Germinal center (tissue), 1 donor: ENCODE measurements at regions not wholly inside any gene's neighbourhood (a gene's known extent, or its start where the extent isn't known, plus 50 kb on each side); places are given as distances from the start of the nearest gene placed in this dataset.

Source experiments
- DNase-seq: peaks from one replicate; pipeline ENCODE4 v3.0.0; 2012; ENCODE audit warnings: mixed read lengths, low spot score

DNA sequence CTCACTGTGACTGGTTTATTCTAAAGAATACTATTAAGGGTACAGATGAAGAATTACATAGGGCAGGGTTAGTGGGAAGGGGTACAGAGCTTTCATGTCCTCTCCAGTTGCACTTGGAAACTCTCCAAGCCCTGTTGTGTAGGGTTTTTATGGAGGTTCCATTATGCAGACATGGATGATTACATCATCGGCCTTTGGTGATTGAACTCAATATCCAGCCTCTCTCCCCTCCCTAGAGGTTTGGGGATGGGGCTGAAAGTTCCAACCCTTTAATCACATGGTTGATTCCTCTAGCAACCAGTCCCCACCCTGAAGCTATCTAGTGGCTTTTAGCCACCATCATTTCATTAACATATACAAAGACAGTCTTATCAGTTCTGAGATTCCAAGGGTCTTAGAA is 472.6 kb downstream of the BUD13 start:
- no peak for DNase-seq

- no peak for DNase-seq
Observed at GRCh38 chr11:116294630-116295029, 478.2 kb downstream of the BUD13 start.

DNA sequence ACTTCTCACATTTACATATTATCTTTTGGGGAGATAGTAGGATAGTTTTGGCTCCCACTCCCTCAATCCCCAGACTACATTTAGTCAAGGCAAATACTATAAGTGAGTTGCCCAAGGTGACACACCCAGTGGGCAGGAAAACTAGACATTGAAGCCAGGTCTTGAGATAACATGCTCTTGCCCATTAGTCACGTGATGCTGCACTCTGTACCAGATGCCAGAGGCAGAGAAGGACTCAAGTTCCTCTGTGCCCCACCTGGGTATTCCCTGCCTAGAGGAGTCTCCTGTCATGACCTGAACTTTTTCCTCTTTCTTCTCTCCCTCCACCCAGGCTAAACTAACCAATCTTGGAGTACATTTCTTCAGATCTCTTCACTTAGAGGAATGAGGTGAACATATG is 484.9 kb downstream of the BUD13 start:
- no peak for DNase-seq

DNA sequence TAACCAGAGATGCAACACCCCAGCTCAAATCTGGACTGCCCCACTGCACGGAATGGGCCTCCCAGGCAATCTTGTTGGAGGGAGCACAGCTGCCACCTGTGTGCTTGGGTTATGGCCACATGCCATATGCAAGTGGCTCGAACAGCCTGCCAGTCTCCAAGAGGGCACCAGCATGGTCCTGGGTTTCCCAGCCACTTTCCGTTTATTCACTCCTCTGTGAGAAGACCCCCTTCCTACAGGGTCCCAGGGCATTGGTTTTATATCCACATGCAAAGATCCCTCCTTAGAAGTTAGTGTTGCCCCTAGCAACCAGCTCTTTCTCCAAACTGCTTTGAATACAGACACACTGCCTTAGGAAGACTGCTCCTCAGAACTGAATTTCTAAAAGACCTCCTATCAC is 487.8 kb downstream of the BUD13 start:
- no peak for DNase-seq

- no peak for DNase-seq
Observed at GRCh38 chr11:116283300-116283699, 489.5 kb downstream of the BUD13 start.

GRCh38 chr11:116282481-116282880 is 490.3 kb downstream of the BUD13 start:
- no peak for DNase-seq

DNA sequence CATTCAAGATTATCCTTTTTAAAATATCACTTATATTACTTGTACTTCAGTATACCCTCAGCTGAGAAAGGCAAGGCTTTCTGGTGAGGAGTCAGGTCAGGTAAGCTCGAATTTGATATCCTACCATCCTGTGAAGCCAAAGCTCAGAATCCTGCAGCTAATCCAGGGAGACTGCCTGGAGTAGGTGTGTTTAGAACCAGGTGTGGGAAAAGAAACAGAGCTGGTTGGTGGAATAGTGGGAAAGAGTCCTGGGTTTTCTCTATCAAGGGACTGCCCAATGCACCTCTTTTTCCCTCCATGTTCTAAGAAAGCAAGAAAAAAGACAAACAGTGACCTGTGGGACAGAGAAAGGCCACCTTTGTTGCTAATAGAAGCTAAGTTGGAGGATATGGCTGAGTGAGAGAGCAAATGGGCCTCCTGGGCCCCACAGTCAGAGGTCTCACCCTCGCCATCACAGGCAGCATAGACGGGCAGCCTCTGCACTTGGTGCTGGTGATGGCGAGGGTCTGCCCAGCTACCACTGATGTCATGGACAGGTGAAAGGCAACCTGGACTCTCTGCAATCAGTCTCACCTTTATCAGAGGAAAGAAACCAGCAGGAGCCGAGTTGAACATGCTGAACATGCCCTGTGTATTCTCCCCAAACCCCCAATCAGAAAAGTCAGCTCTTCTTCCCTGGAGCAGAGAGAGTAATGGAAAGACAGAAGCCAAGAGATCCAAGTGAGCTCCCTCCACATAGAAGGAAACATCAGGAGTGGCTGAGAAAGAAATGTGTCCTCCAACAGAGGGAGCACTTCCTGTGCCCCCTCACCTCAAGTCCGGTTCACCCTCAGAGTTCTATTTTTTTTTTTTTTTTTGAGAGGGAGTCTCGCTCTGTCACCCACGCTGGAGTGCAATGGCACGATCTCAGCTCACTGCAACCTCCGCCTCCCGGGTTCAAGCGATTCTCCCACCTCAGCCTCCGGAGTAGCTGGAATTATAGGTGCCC is 491.3 kb downstream of the BUD13 start:
- no peak for DNase-seq

- DNase-seq: no peak
Observed at GRCh38 chr11:116279511-116279910, 493.3 kb downstream of the BUD13 start.

DNA sequence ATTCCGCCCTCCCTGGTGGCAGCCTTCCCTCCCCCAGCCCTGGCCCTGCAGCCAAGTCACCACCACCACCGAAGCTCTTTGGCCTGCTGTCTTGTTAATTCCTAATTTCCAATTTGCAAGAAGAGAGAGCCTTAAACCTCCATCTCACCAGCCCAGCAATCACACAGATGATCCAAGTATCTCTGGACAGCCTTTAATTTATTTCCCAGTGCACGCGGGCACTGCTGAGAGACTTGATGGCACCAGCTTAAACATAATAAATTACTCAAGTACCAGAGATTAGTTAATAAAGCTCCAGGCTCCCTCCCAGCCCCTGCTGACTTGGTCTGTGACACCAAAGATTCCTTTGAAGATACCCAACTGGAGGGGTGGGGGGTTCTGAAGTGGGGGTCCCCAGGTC is 494.7 kb downstream of the BUD13 start:
- DNase-seq: no peak

GRCh38 chr11:116276051-116277044 is 496.4 kb downstream of the BUD13 start:
- DNase-seq: peak; percentile 64

GRCh38 chr11:116275635-116276034 is 497.2 kb downstream of the BUD13 start:
- no peak for DNase-seq

DNA sequence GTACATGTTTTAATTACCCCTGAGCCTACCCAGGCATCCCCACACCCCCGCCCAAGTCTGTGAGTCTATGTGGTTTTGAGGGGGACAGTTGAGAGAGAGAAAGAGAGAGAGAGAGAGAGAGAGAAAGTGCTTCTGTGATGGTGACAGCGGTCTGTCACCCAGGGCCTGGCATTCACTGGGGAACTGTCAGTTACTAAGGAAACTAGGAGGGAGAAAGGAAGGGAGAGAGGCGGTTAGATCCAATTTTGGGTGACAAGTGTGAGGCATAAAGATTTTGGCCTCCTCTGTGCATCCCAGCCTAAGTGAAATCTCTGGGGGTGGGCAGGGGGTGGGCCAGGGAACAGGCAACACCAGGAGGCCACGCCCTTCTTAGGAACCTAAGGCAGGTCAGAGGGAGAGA is 498.3 kb downstream of the BUD13 start:
- no peak for DNase-seq

DNA sequence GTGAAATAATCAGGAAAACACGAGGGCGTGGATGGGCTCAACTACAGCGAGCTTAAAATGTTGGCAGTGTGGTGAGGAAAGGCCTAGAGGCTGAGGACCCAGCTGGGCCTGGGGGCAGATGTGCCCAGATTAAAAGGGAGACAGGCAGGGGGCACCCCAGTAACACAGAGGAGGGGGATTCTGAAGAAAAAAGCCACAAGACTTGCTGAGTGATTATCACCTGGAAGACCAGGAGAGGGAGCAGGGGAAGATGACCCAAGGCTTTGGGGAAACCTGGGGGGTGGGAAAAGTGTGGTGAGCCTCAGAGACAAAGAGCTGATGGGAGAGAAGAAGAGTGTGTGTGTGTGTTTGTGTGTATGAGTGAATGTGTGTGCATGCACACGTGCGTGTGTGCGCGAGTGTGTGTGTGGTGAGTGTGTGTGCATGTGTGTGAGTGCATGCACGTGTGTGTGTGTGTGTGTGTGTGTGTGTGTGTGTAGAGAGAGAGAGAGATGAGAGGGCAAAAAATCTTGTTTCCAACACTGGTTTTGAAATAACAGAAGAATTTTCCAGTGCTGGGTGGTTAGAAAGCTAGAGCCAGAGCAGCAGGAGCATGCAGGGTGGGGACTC is 500.5 kb downstream of the BUD13 start:
- no peak for DNase-seq

DNA sequence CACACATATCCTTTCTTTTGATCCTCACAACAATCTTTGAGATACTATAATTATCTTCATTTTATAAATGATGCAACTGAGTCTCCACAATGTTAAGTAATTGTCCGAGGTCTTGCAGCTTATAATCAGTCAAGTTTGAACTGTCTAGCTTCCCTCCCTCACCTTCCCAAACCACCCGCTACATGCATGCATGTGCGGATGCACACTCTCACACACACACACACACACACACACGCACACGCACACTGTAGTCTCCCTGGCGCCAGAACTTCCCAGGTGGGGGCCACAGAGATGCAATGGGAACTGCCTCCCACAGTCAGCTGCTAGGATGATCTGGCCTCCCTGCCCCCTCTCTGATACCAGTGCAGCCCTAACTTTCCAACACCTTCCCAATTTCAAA is 501.3 kb downstream of the BUD13 start:
- DNase-seq: no peak

GRCh38 chr11:116267146-116267545 is 505.6 kb downstream of the BUD13 start:
- DNase-seq: no peak

GRCh38 chr11:116263770-116264169 is 509.0 kb downstream of the BUD13 start:
- DNase-seq: no peak

GRCh38 chr11:116263019-116263418 is 509.8 kb downstream of the BUD13 start:
- DNase-seq: no peak

GRCh38 chr11:116262370-116262769 is 510.4 kb downstream of the BUD13 start:
- DNase-seq: no peak

DNA sequence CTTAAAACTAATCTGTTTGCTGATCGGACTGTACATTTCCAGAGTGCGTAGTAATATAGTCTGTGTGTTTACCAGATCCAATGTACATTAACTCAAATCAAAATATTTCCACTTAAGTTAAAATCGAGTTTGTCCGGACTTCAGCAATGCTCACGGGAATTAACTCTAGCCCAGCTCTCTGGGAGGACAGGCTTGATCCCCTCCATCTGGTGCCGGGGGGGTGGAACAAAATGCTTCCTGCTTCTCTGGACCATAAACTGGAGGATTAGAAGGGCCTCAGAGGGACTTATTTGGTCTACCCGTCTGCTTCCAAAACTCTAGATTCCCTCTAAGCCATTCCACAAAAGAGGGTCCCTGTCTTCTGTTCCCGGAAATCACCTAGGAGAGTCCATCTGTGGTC is 511.2 kb downstream of the BUD13 start:
- no peak for DNase-seq

DNA sequence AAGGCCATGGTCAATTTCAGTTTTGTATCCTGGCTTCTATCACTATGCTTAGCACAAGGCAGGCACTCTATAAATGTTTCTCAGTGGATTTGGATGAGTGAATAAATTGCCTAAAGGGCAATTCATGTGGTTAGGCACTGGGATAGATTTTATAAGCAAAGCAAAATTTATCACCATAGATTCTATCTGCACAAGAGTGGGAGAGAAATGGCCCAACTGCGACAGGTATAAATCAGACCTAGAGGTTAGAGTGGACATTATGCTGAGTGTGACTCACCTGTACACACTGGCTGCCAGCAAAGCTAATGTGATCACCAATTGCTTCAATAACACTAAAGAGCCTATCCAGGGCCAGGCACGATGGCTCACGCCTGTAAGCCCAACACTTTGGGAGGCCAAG is 514.0 kb downstream of the BUD13 start:
- DNase-seq: no peak

DNA sequence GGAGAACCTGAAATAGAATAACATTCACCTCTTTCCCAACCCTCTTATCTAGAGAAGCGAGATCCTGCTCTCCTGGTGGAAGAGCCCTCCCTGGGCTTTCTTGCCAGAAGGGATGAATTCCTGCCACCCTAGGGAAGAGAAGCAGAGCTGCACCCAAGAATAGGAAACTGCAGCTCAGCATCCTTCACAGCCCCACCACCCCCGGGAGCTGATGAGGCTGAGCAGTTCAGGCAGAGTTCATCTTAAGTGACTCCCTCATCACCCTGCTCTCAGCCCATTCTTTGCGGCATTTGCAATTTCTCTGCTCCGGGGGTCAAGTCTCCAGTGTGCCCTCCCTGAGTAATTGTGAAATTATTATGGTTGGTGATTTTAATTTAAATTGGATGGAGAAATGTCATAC is 514.9 kb downstream of the BUD13 start:
- no peak for DNase-seq

- DNase-seq: peak; percentile 10
Observed at GRCh38 chr11:116257092-116257491, 515.7 kb downstream of the BUD13 start.
